ENCODE measurements at regions not wholly inside any gene's neighbourhood (a gene's known extent, or its start where the extent isn't known, plus 50 kb on each side); places are given as distances from the start of the nearest gene placed in this dataset.

GRCh38 chr14:99047441-99048031 lies 224.5 kb downstream of the BCL11B start:
- H3K4me2 ChIP-seq (ENCODE audit: insufficient read depth, low read length) = no peak overlapping the region
- H3K27me3 ChIP-seq (ENCODE audit: control insufficient read depth in 2 of 2, insufficient read depth in 2 of 2, low read length in 2 of 2) = no peaks in the 10 kb centered on the region
- no peaks in the 10 kb centered on the region for H3K79me2 ChIP-seq (ENCODE audit: control insufficient read depth, insufficient read depth, low read length)
- TF ChIP-seq JUN (IDR thresholded peaks at IDR 0.05; ENCODE audit: borderline replicate concordance, insufficient read depth, insufficient read length, low read depth) = no peak
- TF ChIP-seq EZH2 (IDR thresholded peaks at IDR 0.05; ENCODE audit: borderline replicate concordance, low read depth, low read length, severe bottlenecking) = no peak
- TF ChIP-seq CTCF (IDR thresholded peaks at IDR 0.05; ENCODE audit: extremely low read depth in 1 of 2, insufficient read depth in 1 of 2, low read depth in 1 of 2, low read length in 2 of 2) = no peak
- TF ChIP-seq FOS (IDR thresholded peaks at IDR 0.05; ENCODE audit: borderline replicate concordance, insufficient read depth, low read length) = no peak
- TF ChIP-seq MYC (IDR thresholded peaks at IDR 0.05; ENCODE audit: low read depth, low read length) = no peak
- no peak for TF ChIP-seq POLR2AphosphoS5 (IDR thresholded peaks at IDR 0.05; ENCODE audit: insufficient read depth, low read depth, low read length)
- TF ChIP-seq GATA2 (IDR thresholded peaks at IDR 0.05; ENCODE audit: insufficient read depth, insufficient read length, low read depth, low read length) = no peak
- TF ChIP-seq POLR2A (IDR thresholded peaks at IDR 0.05; ENCODE audit: low read depth, low read length) = no peak
- TF ChIP-seq MAX (IDR thresholded peaks at IDR 0.05; ENCODE audit: insufficient read depth, insufficient read length) = no peak
- no peak overlapping the region for H3K4me3 ChIP-seq (replicated peaks in 1 of 3; ENCODE audit: insufficient read depth in 1 of 3, low read depth in 1 of 3, low read length in 3 of 3)
- H3K9ac ChIP-seq (replicated peaks; ENCODE audit: extremely low read depth, insufficient read depth, low read length) = no peak overlapping the region
- no peak for FAIRE-seq
- H2AFZ ChIP-seq (ENCODE audit: low read depth, low read length) = no peak overlapping the region
- no peaks in the 10 kb centered on the region for H3K9me1 ChIP-seq (replicated peaks; ENCODE audit: control insufficient read depth, extremely low read depth, insufficient read depth, low read length)
- no peaks in the 10 kb centered on the region for H4K20me1 ChIP-seq (replicated peaks; ENCODE audit: control insufficient read depth, extremely low read depth, insufficient read depth, low read length)
- peaks cover 5% of the 10 kb centered on the region for H3K9me3 ChIP-seq (replicated peaks; ENCODE audit: control insufficient read depth, insufficient read depth, low read length)
- intact Hi-C loops (cut with micrococcal nuclease) (no loop called here), dilution Hi-C loops (cut with MboI; ENCODE audit: extremely low pct_ligation_motif_present, low sequenced_read_pairs) (no loop called here)
- H3K4me1 ChIP-seq (ENCODE audit: control insufficient read depth, extremely low read depth, insufficient read depth, low read length) = no peaks in the 10 kb centered on the region
- no TSS peak for BruUV-seq (replicated peaks)
- CTCF ChIA-PET = no interaction called here
- POLR2A ChIA-PET = no interaction called here
- H3K27ac ChIP-seq (ENCODE audit: insufficient read depth, low read depth, low read length) = no peak overlapping the region
- DNase-seq (ENCODE audit: low read depth, low spot score) = no peak
- no peaks in the 10 kb centered on the region for H3K36me3 ChIP-seq (ENCODE audit: control insufficient read depth in 2 of 2, extremely low read depth in 1 of 2, insufficient read depth in 2 of 2, low read length in 2 of 2)
